SK-N-SH treated with all-trans-retinoic acid at 6 μM for 48 hours (cell line): ENCODE measurements at regions not wholly inside any gene's neighbourhood (a gene's known extent, or its start where the extent isn't known, plus 50 kb on each side); places are given as distances from the start of the nearest gene placed in this dataset.

Source experiments
- CREB5 ChIP-seq: fragments of 250-450 bp; sonication (Bioruptor Pico); IDR thresholded peaks from 2 replicates; pipeline ENCODE4 v1.5.1; 2020; ENCODE audit warnings: low read depth, mild to moderate bottlenecking, moderate library complexity
- PATZ1 ChIP-seq: fragments of 250-450 bp; sonication (Bioruptor Pico); IDR thresholded peaks from 2 replicates; pipeline ENCODE4 v1.8.0; 2020; ENCODE audit warnings: mild to moderate bottlenecking, moderate library complexity, borderline replicate concordance
- TSHZ2 ChIP-seq: fragments of 250-450 bp; sonication (Bioruptor Pico); IDR thresholded peaks from 2 replicates; pipeline ENCODE4 v1.5.0; 2020; ENCODE audit warnings: mild to moderate bottlenecking, moderate library complexity
- ZFP3 ChIP-seq: fragments of 250-450 bp; sonication (Bioruptor Pico); IDR thresholded peaks from 2 replicates; pipeline ENCODE4 v1.5.0; 2020; ENCODE audit warnings: mild to moderate bottlenecking, moderate library complexity
- ZNF8 ChIP-seq: fragments of 450-650 bp; formaldehyde crosslinking; IDR thresholded peaks from 2 replicates; pipeline ENCODE4 v1.5.0; 2020; ENCODE audit warnings: mild to moderate bottlenecking, moderate library complexity

- no peak for TF ChIP-seq PATZ1 (CRISPR knock-in tag)
- no peak for TF ChIP-seq ZFP3 (CRISPR knock-in tag)
- TF ChIP-seq ZNF8: no peak
- TF ChIP-seq TSHZ2 (CRISPR knock-in tag): no peak
- no peak for TF ChIP-seq CREB5 (CRISPR knock-in tag)
Observed at GRCh38 chr16:79535130-79535529, 65.4 kb downstream of the MAF start.
